ENCODE measurements at regions not wholly inside any gene's neighbourhood (a gene's known extent, or its start where the extent isn't known, plus 50 kb on each side); places are given as distances from the start of the nearest gene placed in this dataset.
"Not testable (repeated sequence)": the region's sequence is repeated elsewhere in the genome, so short reads cannot be mapped to it uniquely, and the experiment has no call there.

GRCh38 chr3:13136848-13137247 lies 63.6 kb upstream of the IQSEC1 start:
- not testable (repeated sequence) for TF ChIP-seq CTCF (conservative IDR thresholded peaks at IDR 0.05); EZH2 (IDR thresholded peaks at IDR 0.05; ENCODE audit: low read depth)
